Neural progenitor cell (in vitro differentiated cells): ENCODE measurements at regions not wholly inside any gene's neighbourhood (a gene's known extent, or its start where the extent isn't known, plus 50 kb on each side); places are given as distances from the start of the nearest gene placed in this dataset.

Source experiments
- DNase-seq: peaks from one replicate; pipeline ENCODE4 v3.0.0-alpha.2; 2016; ENCODE audit warnings: low spot score
- H2AFZ ChIP-seq: fragments of 200-600 bp; sonication (generic); replicated peaks from 2 replicates; pipeline ENCODE4 v1.6.1; 2016; ENCODE audit warnings: antibody characterized with exemption
- H3F3A ChIP-seq: fragments of 200-600 bp; sonication (generic); 2 replicates; pipeline ENCODE4 v1.6.1; 2016; ENCODE audit warnings: antibody characterized with exemption, low read depth
- H3K27ac ChIP-seq: fragments of 200-600 bp; sonication (generic); 2 replicates; pipeline ENCODE4 v1.5.1; 2016; ENCODE audit warnings: mild to moderate bottlenecking
- H3K27me3 ChIP-seq: fragments of 200-600 bp; sonication (generic); 2 replicates; pipeline ENCODE4 v1.6.1; 2016; ENCODE audit warnings: mild to moderate bottlenecking, moderate library complexity
- H3K36me3 ChIP-seq: fragments of 200-600 bp; sonication (generic); 2 replicates; pipeline ENCODE4 v1.5.1; 2016
- H3K4me1 ChIP-seq: fragments of 200-600 bp; sonication (generic); 2 replicates; pipeline ENCODE4 v1.6.1; 2016; ENCODE audit warnings: mixed run types
- H3K4me2 ChIP-seq: fragments of 200-600 bp; sonication (generic); 2 replicates; pipeline ENCODE4 v1.6.1; 2016
- H3K4me3 ChIP-seq: fragments of 200-600 bp; sonication (generic); 2 replicates; pipeline ENCODE4 v1.5.1; 2016
- H3K79me2 ChIP-seq: fragments of 200-600 bp; sonication (generic); 2 replicates; pipeline ENCODE4 v1.6.1; 2016; ENCODE audit warnings: low read depth
- H3K9ac ChIP-seq: fragments of 200-600 bp; sonication (generic); 2 replicates; pipeline ENCODE4 v1.6.1; 2016
- H3K9me3 ChIP-seq: fragments of 200-600 bp; sonication (generic); 2 replicates; pipeline ENCODE4 v1.5.1; 2016; ENCODE audit warnings: low read depth
- H4K20me1 ChIP-seq: fragments of 200-600 bp; sonication (generic); 2 replicates; pipeline ENCODE4 v1.6.1; 2016; ENCODE audit warnings: low read depth
- H3K27ac Mint-ChIP-seq: 3 replicates; pipeline ENCODE4 v1.8.0; 2021; ENCODE audit warnings: mixed read lengths
- H3K27me3 Mint-ChIP-seq: 2 replicates; pipeline ENCODE4 v1.8.0; 2022; ENCODE audit warnings: low read depth, mild to moderate bottlenecking, inconsistent platforms, moderate library complexity, mixed read lengths; ENCODE audit not compliant: insufficient read depth
- H3K36me3 Mint-ChIP-seq: 3 replicates; pipeline ENCODE4 v1.8.0; 2021; ENCODE audit warnings: mixed read lengths
- H3K4me1 Mint-ChIP-seq: 3 replicates; pipeline ENCODE4 v1.8.0; 2021; ENCODE audit warnings: mixed read lengths
- H3K4me3 Mint-ChIP-seq: 3 replicates; pipeline ENCODE4 v1.8.0; 2021; ENCODE audit warnings: mild to moderate bottlenecking, moderate library complexity, mixed read lengths
- H3K9me3 Mint-ChIP-seq: 3 replicates; pipeline ENCODE4 v1.8.0; 2020; ENCODE audit warnings: mixed read lengths
- CTCF ChIP-seq: fragments of 200-600 bp; sonication (generic); IDR thresholded peaks from 2 replicates; pipeline ENCODE4 v1.5.1; 2017; ENCODE audit warnings: antibody characterized with exemption, mild to moderate bottlenecking
- EZH2 ChIP-seq: fragments of 200-600 bp; sonication (generic); IDR thresholded peaks from 2 replicates; pipeline ENCODE4 v1.6.1; 2017; ENCODE audit warnings: antibody characterized with exemption, mild to moderate bottlenecking, moderate library complexity
- EZH2phosphoT487 ChIP-seq: fragments of 200-600 bp; sonication (generic); IDR thresholded peaks from 2 replicates; pipeline ENCODE4 v1.6.1; 2017; ENCODE audit warnings: antibody characterized with exemption

GRCh38 chr18:75135158-75135725 is 73.7 kb downstream of the PTGR3 start:
- Histone ChIP-seq H2AFZ (no peak overlapping the region), H3K4me3 (no peak overlapping the region), H4K20me1 (no peaks in the 10 kb centered on the region), H3K4me1 (no peaks in the 10 kb centered on the region), H3K79me2 (no peaks in the 10 kb centered on the region), H3K27ac (no peak overlapping the region), H3K36me3 (no peaks in the 10 kb centered on the region), H3K9ac (no peak overlapping the region), H3F3A (no peaks in the 10 kb centered on the region), H3K27me3 (no peaks in the 10 kb centered on the region), H3K4me2 (no peak overlapping the region), H3K9me3 (no peaks in the 10 kb centered on the region)
- no peak overlapping the region for H3K4me3 Mint-ChIP-seq
- no peaks in the 10 kb centered on the region for H3K27me3 Mint-ChIP-seq
- no peak overlapping the region for H3K27ac Mint-ChIP-seq
- peaks cover 4% of the 10 kb centered on the region for H3K9me3 Mint-ChIP-seq
- peaks cover 11% of the 10 kb centered on the region for H3K4me1 Mint-ChIP-seq
- no peak for TF ChIP-seq EZH2phosphoT487
- no peak for TF ChIP-seq EZH2
- no peak for TF ChIP-seq CTCF
- DNase-seq = no peak
- H3K36me3 Mint-ChIP-seq = no peaks in the 10 kb centered on the region

DNA sequence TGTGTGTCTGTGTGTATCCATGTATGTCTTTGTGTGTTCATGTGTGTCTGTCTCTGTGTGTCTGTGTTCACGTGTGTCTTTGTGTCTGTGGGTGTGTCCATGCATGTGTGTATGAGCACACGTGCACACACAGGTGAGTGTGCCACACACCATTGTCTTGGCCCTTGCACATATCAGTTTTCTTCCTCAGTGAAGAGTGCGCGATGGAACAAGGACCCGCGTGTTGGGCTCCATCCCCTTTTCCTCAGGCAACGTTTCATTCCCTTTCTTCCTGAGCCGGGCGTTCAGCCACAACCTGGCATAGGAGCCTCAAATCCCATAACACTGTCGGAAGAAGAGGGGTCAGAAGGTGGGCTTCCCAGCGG is 74.3 kb downstream of the PTGR3 start:
- H3K36me3 ChIP-seq = no peaks in the 10 kb centered on the region
- H3K27ac Mint-ChIP-seq = no peak overlapping the region
- H3K9me3 ChIP-seq = no peaks in the 10 kb centered on the region
- no peak for TF ChIP-seq CTCF
- TF ChIP-seq EZH2phosphoT487 = no peak
- no peak for TF ChIP-seq EZH2
- no peaks in the 10 kb centered on the region for H3K4me1 ChIP-seq
- no peak overlapping the region for H3K4me3 Mint-ChIP-seq
- DNase-seq = no peak
- no peaks in the 10 kb centered on the region for H4K20me1 ChIP-seq
- peaks cover 4% of the 10 kb centered on the region for H3K9me3 Mint-ChIP-seq
- H3K4me2 ChIP-seq = no peak overlapping the region
- H3K27me3 ChIP-seq = no peaks in the 10 kb centered on the region
- no peaks in the 10 kb centered on the region for H3K36me3 Mint-ChIP-seq
- no peaks in the 10 kb centered on the region for H3F3A ChIP-seq
- no peaks in the 10 kb centered on the region for H3K79me2 ChIP-seq
- no peak overlapping the region for H3K9ac ChIP-seq
- peaks cover 11% of the 10 kb centered on the region for H3K4me1 Mint-ChIP-seq
- H3K4me3 ChIP-seq = no peak overlapping the region
- H3K27ac ChIP-seq = no peak overlapping the region
- no peak overlapping the region for H2AFZ ChIP-seq
- peaks cover 2% of the 10 kb centered on the region for H3K27me3 Mint-ChIP-seq

- H3K27me3 ChIP-seq = no peaks in the 10 kb centered on the region
- no peaks in the 10 kb centered on the region for H3K36me3 Mint-ChIP-seq
- no peak overlapping the region for H3K27ac Mint-ChIP-seq
- no peak overlapping the region for H3K4me2 ChIP-seq
- peaks cover 4% of the 10 kb centered on the region for H3K9me3 Mint-ChIP-seq
- no peaks in the 10 kb centered on the region for H3K79me2 ChIP-seq
- peaks cover 11% of the 10 kb centered on the region for H3K4me1 Mint-ChIP-seq
- TF ChIP-seq EZH2 (no peak), EZH2phosphoT487 (no peak), CTCF (no peak)
- no peak overlapping the region for H3K4me3 ChIP-seq
- H4K20me1 ChIP-seq = no peaks in the 10 kb centered on the region
- H3K9ac ChIP-seq = no peak overlapping the region
- no peak overlapping the region for H2AFZ ChIP-seq
- no peak overlapping the region for H3K27ac ChIP-seq
- H3K9me3 ChIP-seq = no peaks in the 10 kb centered on the region
- no peak for DNase-seq
- no peaks in the 10 kb centered on the region for H3K36me3 ChIP-seq
- no peaks in the 10 kb centered on the region for H3F3A ChIP-seq
- no peaks in the 10 kb centered on the region for H3K4me1 ChIP-seq
- peaks cover 2% of the 10 kb centered on the region for H3K27me3 Mint-ChIP-seq
- no peak overlapping the region for H3K4me3 Mint-ChIP-seq
These were observed 75.0 kb downstream of the PTGR3 start for GRCh38 chr18:75133721-75134610.
